KOPT-K1 (cell line): ENCODE measurements at regions not wholly inside any gene's neighbourhood (a gene's known extent, or its start where the extent isn't known, plus 50 kb on each side); places are given as distances from the start of the nearest gene placed in this dataset.
"Not testable (repeated sequence)": the region's sequence is repeated elsewhere in the genome, so short reads cannot be mapped to it uniquely, and the experiment has no call there.

ENCODE experiments used
- H3K27ac ChIP-seq: fragments of 200-600 bp; sonication (generic); 2 replicates; pipeline ENCODE4 v1.5.1; 2016; ENCODE audit warnings: antibody characterized with exemption, mild to moderate bottlenecking, low read depth, low read length; ENCODE audit not compliant: poor library complexity, severe bottlenecking
- H3K36me3 ChIP-seq: fragments of 200-600 bp; sonication (generic); 2 replicates; pipeline ENCODE4 v1.5.1; 2017; ENCODE audit warnings: antibody characterized with exemption, mild to moderate bottlenecking, low read length, moderate library complexity; ENCODE audit not compliant: insufficient read depth
- H3K9me3 ChIP-seq: fragments of 200-600 bp; sonication (generic); 2 replicates; pipeline ENCODE4 v1.5.1; 2017; ENCODE audit warnings: antibody characterized with exemption, low read length, mild to moderate bottlenecking; ENCODE audit not compliant: insufficient read depth, poor library complexity, severe bottlenecking

DNA sequence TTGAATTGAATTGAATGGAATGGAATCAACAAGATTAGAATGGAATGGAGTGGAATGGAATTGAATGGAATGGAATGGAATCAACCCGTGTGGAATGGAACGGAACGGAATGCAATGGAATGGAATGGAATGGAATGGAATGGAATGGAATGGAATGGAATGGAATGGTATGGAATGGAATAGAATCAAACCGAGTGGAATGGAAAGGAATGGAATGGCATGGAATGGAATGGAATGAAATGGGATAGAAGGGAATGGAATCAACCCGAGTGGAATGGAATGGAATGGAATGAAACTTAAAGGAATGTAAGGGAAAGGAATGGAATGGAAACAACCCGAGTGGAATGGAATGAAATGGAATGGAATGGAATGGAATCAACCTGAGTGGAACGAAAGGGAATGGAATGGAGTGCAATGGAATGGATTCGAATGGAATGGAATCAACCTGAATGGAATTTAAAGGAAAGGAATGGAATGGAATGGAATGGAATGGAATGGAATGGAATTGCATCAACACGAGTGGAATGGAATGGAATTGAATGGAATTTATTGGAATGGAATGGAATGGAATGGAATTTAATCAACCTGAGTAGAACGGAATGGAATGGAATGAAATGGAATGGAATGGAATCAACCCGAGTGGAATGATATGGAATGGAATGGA lies 1146.6 kb downstream of the RPIA start:
- H3K36me3 ChIP-seq = no peaks in the 10 kb centered on the region
- H3K9me3 ChIP-seq = no peaks in the 10 kb centered on the region
- no peak overlapping the region for H3K27ac ChIP-seq

DNA sequence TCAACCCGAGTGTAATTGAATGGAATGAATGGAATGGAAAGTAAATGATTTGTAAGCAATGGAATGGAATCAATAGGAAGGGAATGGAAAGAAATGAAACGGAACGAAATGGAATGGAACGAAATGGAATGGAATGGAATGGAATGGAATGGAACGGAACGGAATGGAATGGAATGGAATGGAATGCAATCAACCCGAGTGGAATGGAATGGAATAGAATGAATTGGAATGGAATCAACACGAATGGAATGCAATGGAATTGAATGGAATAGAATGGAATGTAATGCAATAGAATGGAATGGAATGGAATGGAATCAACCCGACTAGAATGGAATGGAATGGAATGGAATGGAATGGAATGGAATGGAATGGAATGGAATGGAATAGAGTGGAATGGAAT lies 1148.7 kb downstream of the RPIA start:
- H3K9me3 ChIP-seq, H3K36me3 ChIP-seq, H3K27ac ChIP-seq: not testable (repeated sequence)

DNA sequence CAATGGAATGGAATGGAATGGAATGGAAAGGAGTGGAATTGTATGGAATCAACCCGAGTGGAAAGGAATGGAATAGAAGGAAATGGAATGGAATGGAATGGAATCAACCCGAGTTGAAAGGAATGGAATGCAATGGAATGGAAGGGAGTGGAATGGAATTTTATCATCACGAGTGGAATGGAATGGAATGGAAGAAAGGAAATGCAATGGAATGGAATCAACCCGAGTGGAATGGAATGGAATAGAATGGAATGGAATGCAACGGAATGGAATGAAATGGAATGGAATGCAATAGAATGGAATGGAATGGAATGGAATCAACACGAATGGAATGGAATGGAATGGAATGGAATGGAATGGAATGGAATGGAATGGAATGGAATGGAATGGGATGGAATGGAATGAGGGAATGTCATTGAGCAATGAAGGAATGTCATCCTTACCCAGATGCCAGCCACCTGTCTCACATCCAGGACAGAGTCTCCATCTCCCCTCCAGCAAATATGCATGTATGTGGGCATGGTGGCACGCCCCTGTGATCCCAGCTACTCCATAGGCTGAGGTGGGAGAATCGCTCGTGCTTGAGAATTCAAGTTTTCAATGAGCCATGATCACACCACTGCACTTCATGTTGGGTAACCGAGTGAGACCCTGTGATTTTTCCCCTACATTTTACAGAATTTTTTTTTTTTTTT lies 1149.5 kb downstream of the RPIA start:
- H3K36me3 ChIP-seq, H3K27ac ChIP-seq, H3K9me3 ChIP-seq: not testable (repeated sequence)

- H3K9me3 ChIP-seq = no peaks in the 10 kb centered on the region
- no peaks in the 10 kb centered on the region for H3K36me3 ChIP-seq
- H3K27ac ChIP-seq = no peak overlapping the region
Measured at GRCh38 chr2:89841476-89841840, 1150.0 kb downstream of the RPIA start.

- H3K27ac ChIP-seq = no peak overlapping the region
Measured at GRCh38 chr2:89842180-89842908, 1150.9 kb downstream of the RPIA start.

GRCh38 chr2:89844221-89844943 lies 1152.9 kb downstream of the RPIA start:
- Histone ChIP-seq H3K27ac (no peak overlapping the region), H3K9me3 (no peaks in the 10 kb centered on the region)

More at GRCh38 chr2:89842180-89842908, 1150.9 kb downstream of the RPIA start:
- Histone ChIP-seq H3K9me3 (no peaks in the 10 kb centered on the region), H3K36me3 (no peaks in the 10 kb centered on the region)

DNA sequence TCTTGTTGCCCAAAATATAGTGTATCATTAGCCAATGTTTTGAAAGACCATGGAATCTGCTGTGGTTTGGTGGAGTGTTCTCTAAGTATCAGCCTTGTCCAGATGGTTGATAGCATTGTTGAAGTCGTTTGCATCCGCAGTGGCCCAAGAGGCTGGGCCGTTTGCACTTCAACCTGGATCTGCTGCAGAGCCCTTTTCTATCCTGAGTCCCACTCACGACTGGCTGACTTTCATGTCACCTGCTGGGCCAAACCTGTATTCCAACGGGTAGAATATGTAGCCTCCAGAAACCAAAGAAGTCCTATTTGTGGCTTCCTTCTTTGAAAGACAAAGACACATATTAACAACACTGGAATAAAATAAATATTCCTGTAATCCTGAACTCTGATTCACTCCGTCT lies 1154.1 kb downstream of the RPIA start:
- no peak overlapping the region for H3K27ac ChIP-seq
- H3K9me3 ChIP-seq = no peaks in the 10 kb centered on the region
- H3K36me3 ChIP-seq = no peaks in the 10 kb centered on the region

More at GRCh38 chr2:89844221-89844943, 1152.9 kb downstream of the RPIA start:
- no peaks in the 10 kb centered on the region for H3K36me3 ChIP-seq

- Histone ChIP-seq H3K27ac (no peak overlapping the region), H3K36me3 (no peaks in the 10 kb centered on the region), H3K9me3 (no peaks in the 10 kb centered on the region)
Measured at GRCh38 chr2:89848114-89848513, 1156.6 kb downstream of the RPIA start.

GRCh38 chr2:89848763-89849368 lies 1157.4 kb downstream of the RPIA start:
- no peaks in the 10 kb centered on the region for H3K36me3 ChIP-seq
- no peaks in the 10 kb centered on the region for H3K9me3 ChIP-seq
- no peak overlapping the region for H3K27ac ChIP-seq

GRCh38 chr2:89849731-89850130 lies 1158.3 kb downstream of the RPIA start:
- Histone ChIP-seq H3K9me3 (no peaks in the 10 kb centered on the region), H3K27ac (no peak overlapping the region), H3K36me3 (no peaks in the 10 kb centered on the region)

- H3K36me3 ChIP-seq = no peaks in the 10 kb centered on the region
- no peak overlapping the region for H3K27ac ChIP-seq
- H3K9me3 ChIP-seq = no peaks in the 10 kb centered on the region
Measured at GRCh38 chr2:89850481-89850880, 1159.0 kb downstream of the RPIA start.

- H3K9me3 ChIP-seq = no peaks in the 10 kb centered on the region
- no peak overlapping the region for H3K27ac ChIP-seq
- H3K36me3 ChIP-seq = no peaks in the 10 kb centered on the region
Measured at GRCh38 chr2:89850881-89851582, 1159.6 kb downstream of the RPIA start.

GRCh38 chr2:89851583-89851905 lies 1160.1 kb downstream of the RPIA start:
- no peak overlapping the region for H3K27ac ChIP-seq

DNA sequence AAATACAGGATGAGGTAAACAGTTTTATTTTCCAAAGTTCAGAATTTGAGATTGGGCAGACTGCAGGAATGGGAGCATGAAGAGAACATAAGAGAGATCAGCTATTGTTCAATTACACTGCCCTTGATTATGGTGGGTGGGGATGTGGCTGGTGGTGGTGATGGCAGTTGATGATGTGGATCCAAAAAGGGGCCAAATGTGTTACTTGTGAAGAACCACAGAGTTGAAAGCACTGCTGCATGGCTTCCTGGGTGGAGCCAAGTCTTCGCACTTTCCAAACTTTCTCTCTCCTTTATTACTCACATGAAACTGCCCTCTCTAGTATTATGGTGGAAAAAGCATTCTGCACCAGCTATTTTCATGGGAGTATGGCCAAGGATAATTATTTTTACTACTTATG lies 1162.0 kb downstream of the RPIA start:
- H3K9me3 ChIP-seq, H3K36me3 ChIP-seq, H3K27ac ChIP-seq: not testable (repeated sequence)

More at GRCh38 chr2:89851583-89851905, 1160.1 kb downstream of the RPIA start:
- Histone ChIP-seq H3K9me3 (no peaks in the 10 kb centered on the region), H3K36me3 (no peaks in the 10 kb centered on the region)
